GM23338 (cell line): ENCODE measurements at regions not wholly inside any gene's neighbourhood (a gene's known extent, or its start where the extent isn't known, plus 50 kb on each side); places are given as distances from the start of the nearest gene placed in this dataset.

Source experiments
- ATAC-seq: fragments of 200-7000 bp; cut with Tn5 transposase; 3 replicates; pipeline ENCODE4 v1.9.1; 2020
- DNase-seq: peaks from one replicate; pipeline ENCODE4 v3.0.0-alpha.2; 2015; ENCODE audit warnings: low spot score
- H2AFZ ChIP-seq: fragments of 200-600 bp; sonication (generic); 2 replicates; pipeline ENCODE4 v1.8.0; 2016; ENCODE audit warnings: antibody characterized with exemption, mild to moderate bottlenecking, moderate library complexity
- H3F3A ChIP-seq: fragments of 200-600 bp; sonication (generic); replicated peaks from 2 replicates; pipeline ENCODE4 v1.8.0; 2017; ENCODE audit warnings: antibody characterized with exemption, mixed run types, low read depth
- H3K27ac ChIP-seq: fragments of 200-600 bp; sonication (generic); 2 replicates; pipeline ENCODE4 v1.6.1; 2016; ENCODE audit warnings: low read depth
- H3K27me3 ChIP-seq: fragments of 200-600 bp; sonication (generic); 2 replicates; pipeline ENCODE4 v1.8.0; 2016; ENCODE audit warnings: mild to moderate bottlenecking, mixed run types, moderate library complexity; ENCODE audit not compliant: insufficient read depth
- H3K36me3 ChIP-seq: fragments of 200-600 bp; sonication (generic); 2 replicates; pipeline ENCODE4 v1.8.0; 2016; ENCODE audit warnings: mild to moderate bottlenecking; ENCODE audit not compliant: insufficient read depth
- H3K4me1 ChIP-seq: fragments of 200-600 bp; sonication (generic); 2 replicates; pipeline ENCODE4 v1.8.0; 2016; ENCODE audit warnings: mild to moderate bottlenecking, moderate library complexity; ENCODE audit not compliant: insufficient read depth
- H3K4me2 ChIP-seq: fragments of 200-600 bp; sonication (generic); 2 replicates; pipeline ENCODE4 v1.7.1; 2017; ENCODE audit warnings: mixed run types
- H3K4me3 ChIP-seq: fragments of 200-600 bp; sonication (generic); 2 replicates; pipeline ENCODE4 v1.6.1; 2016; ENCODE audit warnings: mixed run types
- H3K79me2 ChIP-seq: fragments of 200-600 bp; sonication (generic); replicated peaks from 2 replicates; pipeline ENCODE4 v1.8.0; 2017; ENCODE audit warnings: mild to moderate bottlenecking; ENCODE audit not compliant: insufficient read depth
- H3K9me2 ChIP-seq: fragments of 200-600 bp; sonication (generic); 2 replicates; pipeline ENCODE4 v1.8.0; 2017; ENCODE audit not compliant: insufficient read depth
- H4K20me1 ChIP-seq: fragments of 200-600 bp; sonication (generic); replicated peaks from 2 replicates; pipeline ENCODE4 v1.8.0; 2017; ENCODE audit warnings: mild to moderate bottlenecking; ENCODE audit not compliant: insufficient read depth
- H3K27ac Mint-ChIP-seq: 2 replicates; pipeline ENCODE4 v1.8.0; 2020; ENCODE audit warnings: inconsistent platforms, mild to moderate bottlenecking, moderate library complexity, mixed read lengths
- H3K27me3 Mint-ChIP-seq: 3 replicates; pipeline ENCODE4 v1.8.0; 2022; ENCODE audit warnings: low read depth, mild to moderate bottlenecking, moderate library complexity, mixed read lengths, inconsistent platforms; ENCODE audit not compliant: insufficient read depth, poor library complexity
- H3K36me3 Mint-ChIP-seq: 3 replicates; pipeline ENCODE4 v1.8.0; 2021; ENCODE audit warnings: low read depth, mild to moderate bottlenecking, inconsistent platforms, moderate library complexity, mixed read lengths
- H3K4me1 Mint-ChIP-seq: 3 replicates; pipeline ENCODE4 v1.8.0; 2020; ENCODE audit warnings: mild to moderate bottlenecking, inconsistent platforms, mixed read lengths
- H3K4me3 Mint-ChIP-seq: 3 replicates; pipeline ENCODE4 v1.8.0; 2021; ENCODE audit warnings: moderate library complexity, mild to moderate bottlenecking, inconsistent platforms, mixed read lengths
- H3K9me3 Mint-ChIP-seq: 3 replicates; pipeline ENCODE4 v1.8.0; 2020; ENCODE audit warnings: moderate library complexity, mild to moderate bottlenecking, inconsistent platforms, mixed read lengths
- CREB1 ChIP-seq: fragments of 250-450 bp; sonication (Bioruptor Pico); IDR thresholded peaks from 2 replicates; pipeline ENCODE4 v1.5.0; 2020; ENCODE audit warnings: low read depth, mild to moderate bottlenecking, moderate library complexity
- CTCF ChIP-seq, 2 experiments: fragments of 200-600 bp in 1 of 2; sonication (generic) in 1 of 2; conservative IDR thresholded peaks; 2 replicates each; pipeline versions ENCODE4 v1.5.1 to v1.6.1; 2016 to 2017; ENCODE audit warnings: antibody characterized with exemption in 2 of 2, low read depth in 2 of 2, mild to moderate bottlenecking in 2 of 2, moderate library complexity in 1 of 2
- ETS1 ChIP-seq: IDR thresholded peaks from 2 replicates; pipeline ENCODE4 v1.6.1; 2016; ENCODE audit warnings: antibody characterized with exemption
- EZH2 ChIP-seq: fragments of 200-600 bp; sonication (generic); IDR thresholded peaks from one replicate; pipeline ENCODE4 v1.8.0; 2017; ENCODE audit warnings: antibody characterized with exemption, mild to moderate bottlenecking, low read depth; ENCODE audit not compliant: unreplicated experiment
- EZH2phosphoT487 ChIP-seq: fragments of 200-600 bp; sonication (generic); IDR thresholded peaks from one replicate; pipeline ENCODE4 v1.8.1; 2018; ENCODE audit warnings: antibody characterized with exemption; ENCODE audit not compliant: unreplicated experiment
- JUNB ChIP-seq: IDR thresholded peaks from one replicate; pipeline ENCODE4 v1.6.1; 2016; ENCODE audit warnings: antibody characterized with exemption; ENCODE audit not compliant: unreplicated experiment
- NANOG ChIP-seq: IDR thresholded peaks from 2 replicates; pipeline ENCODE4 v1.6.1; 2016; ENCODE audit warnings: antibody characterized with exemption, borderline replicate concordance
- POLR2AphosphoS5 ChIP-seq: IDR thresholded peaks from 2 replicates; pipeline ENCODE4 v1.6.1; 2016; ENCODE audit warnings: antibody characterized with exemption, low read depth
- REST ChIP-seq: IDR thresholded peaks from one replicate; pipeline ENCODE4 v1.6.1; 2018; ENCODE audit warnings: antibody characterized with exemption; ENCODE audit not compliant: unreplicated experiment
- STAT1 ChIP-seq: IDR thresholded peaks from one replicate; pipeline ENCODE4 v1.6.1; 2016; ENCODE audit warnings: antibody characterized with exemption; ENCODE audit not compliant: unreplicated experiment
- ZNF114 ChIP-seq: fragments of 250-450 bp; sonication (Bioruptor Pico); IDR thresholded peaks from 2 replicates; pipeline ENCODE4 v1.5.0; 2020; ENCODE audit warnings: mild to moderate bottlenecking, moderate library complexity
- ZNF331 ChIP-seq: fragments of 250-450 bp; sonication (Bioruptor Pico); IDR thresholded peaks from 2 replicates; pipeline ENCODE4 v1.5.0; 2020; ENCODE audit warnings: low read depth, mild to moderate bottlenecking, moderate library complexity

- TF ChIP-seq ETS1 (no peak), JUNB (no peak), ZNF114 (CRISPR knock-in tag) (no peak), CTCF (conservative IDR thresholded peaks at IDR 0.05; ENCODE audit: low read depth in 2 of 2) (no peak), EZH2 (no peak)
Measured at GRCh38 chr2:16016282-16016681, 75.9 kb downstream of the MYCN start (continued).

- H3K4me3 Mint-ChIP-seq = no peak overlapping the region
- H3K36me3 Mint-ChIP-seq = no peaks in the 10 kb centered on the region
- H3K27me3 Mint-ChIP-seq = peaks cover 18% of the 10 kb centered on the region
- no peaks in the 10 kb centered on the region for H3K27me3 ChIP-seq
- H3K27ac ChIP-seq = no peak overlapping the region
- no peak overlapping the region for H3K4me2 ChIP-seq
- ATAC-seq = no peak
- 0 out of 2 replicates have a peak, but pooled peaks cover 9% of the 10 kb centered on the region for H3K9me2 ChIP-seq
- H3K4me1 Mint-ChIP-seq = peaks cover 39% of the 10 kb centered on the region
- peaks cover 45% of the 10 kb centered on the region for H3K4me1 ChIP-seq
- no peak overlapping the region for H3K4me3 ChIP-seq
- DNase-seq = no peak
- no peak overlapping the region for H3K27ac Mint-ChIP-seq
- no peaks in the 10 kb centered on the region for H3K36me3 ChIP-seq
- peaks cover 22% of the 10 kb centered on the region for H3F3A ChIP-seq
- no peaks in the 10 kb centered on the region for H4K20me1 ChIP-seq
- H3K9me3 Mint-ChIP-seq = no peaks in the 10 kb centered on the region
- H2AFZ ChIP-seq = no peak overlapping the region; the same call in 1 of the 2 replicates
- no peaks in the 10 kb centered on the region for H3K79me2 ChIP-seq
- no peak for TF ChIP-seq CTCF (conservative IDR thresholded peaks at IDR 0.05; ENCODE audit: low read depth in 2 of 2)
- no peak for TF ChIP-seq ZNF331 (CRISPR knock-in tag)
- no peak for TF ChIP-seq NANOG
- TF ChIP-seq CREB1 (CRISPR knock-in tag) = no peak
- TF ChIP-seq POLR2AphosphoS5 = no peak
- TF ChIP-seq STAT1 = no peak
- TF ChIP-seq REST = no peak
- no peak for TF ChIP-seq EZH2phosphoT487
Measured at GRCh38 chr2:16015903-16016265, 75.5 kb downstream of the MYCN start.
